OCI-LY1 (cell line): ENCODE measurements at regions not wholly inside any gene's neighbourhood (a gene's known extent, or its start where the extent isn't known, plus 50 kb on each side); places are given as distances from the start of the nearest gene placed in this dataset.

Experiments used
- H2AFZ ChIP-seq: fragments of 200-600 bp; sonication (generic), shearing (Covaris generic); 2 replicates; pipeline ENCODE4 v1.6.0; 2014; ENCODE audit warnings: antibody characterized with exemption, mild to moderate bottlenecking, low read length
- H3F3A ChIP-seq: fragments of 200-600 bp; sonication (generic), shearing (Covaris generic); 2 replicates; pipeline ENCODE4 v1.6.0; 2014; ENCODE audit warnings: mild to moderate bottlenecking, antibody characterized with exemption, low read length, moderate library complexity; ENCODE audit not compliant: insufficient read depth
- H3K27ac ChIP-seq: fragments of 200-600 bp; sonication (generic); 2 replicates; pipeline ENCODE4 v1.5.1; 2014; ENCODE audit warnings: low read length, mixed run types, mild to moderate bottlenecking, low read depth; ENCODE audit not compliant: poor library complexity, severe bottlenecking
- H3K27me3 ChIP-seq: fragments of 200-600 bp; sonication (generic); 2 replicates; pipeline ENCODE4 v1.6.0; 2014; ENCODE audit warnings: antibody characterized with exemption, mild to moderate bottlenecking, low read length, moderate library complexity; ENCODE audit not compliant: insufficient read depth
- H3K36me3 ChIP-seq: fragments of 200-600 bp; sonication (generic); 2 replicates; pipeline ENCODE4 v1.6.1; 2014; ENCODE audit warnings: mild to moderate bottlenecking, antibody characterized with exemption, low read length, moderate library complexity, mixed read lengths; ENCODE audit not compliant: insufficient read depth
- H3K4me1 ChIP-seq: fragments of 200-600 bp; sonication (generic); 2 replicates; pipeline ENCODE4 v1.5.1; 2014; ENCODE audit warnings: mild to moderate bottlenecking, low read length, moderate library complexity; ENCODE audit not compliant: insufficient read depth, severe bottlenecking
- H3K4me2 ChIP-seq: fragments of 200-600 bp; sonication (generic), shearing (Covaris generic); 2 replicates; pipeline ENCODE4 v1.6.1; 2014; ENCODE audit warnings: low read length
- H3K4me3 ChIP-seq: fragments of 200-600 bp; sonication (generic); 2 replicates; pipeline ENCODE4 v1.5.1; 2014; ENCODE audit warnings: low read length, low read depth, mild to moderate bottlenecking, mixed read lengths; ENCODE audit not compliant: poor library complexity, severe bottlenecking
- H3K79me2 ChIP-seq: fragments of 200-600 bp; shearing (Covaris generic); 2 replicates; pipeline ENCODE4 v1.6.1; 2016; ENCODE audit warnings: mixed run types, low read length, mixed read lengths; ENCODE audit not compliant: insufficient read depth
- H3K9ac ChIP-seq: fragments of 200-600 bp; sonication (generic), shearing (Covaris generic); 2 replicates; pipeline ENCODE4 v1.6.1; 2014; ENCODE audit warnings: mild to moderate bottlenecking, low read length, mixed read lengths
- H3K9me2 ChIP-seq: fragments of 200-600 bp; sonication (generic), shearing (Covaris generic); 2 replicates; pipeline ENCODE4 v1.6.1; 2014; ENCODE audit warnings: low read depth, mild to moderate bottlenecking, low read length, mixed read lengths
- H3K9me3 ChIP-seq: fragments of 200-600 bp; shearing (Covaris generic); 2 replicates; pipeline ENCODE4 v1.6.1; 2014; ENCODE audit warnings: low read length, mixed read lengths
- H4K20me1 ChIP-seq: fragments of 200-600 bp; sonication (generic), shearing (Covaris generic); 2 replicates; pipeline ENCODE4 v1.6.0; 2016; ENCODE audit warnings: mild to moderate bottlenecking, low read length; ENCODE audit not compliant: insufficient read depth
- EZH2 ChIP-seq: fragments of 200-600 bp; sonication (generic), shearing (Covaris generic); IDR thresholded peaks from 2 replicates; pipeline ENCODE4 v1.8.0; 2017; ENCODE audit warnings: borderline replicate concordance, mixed run types, mild to moderate bottlenecking, antibody characterized with exemption, low read length, moderate library complexity, mixed read lengths
- TF ChIP-seq, protein P1 (sequence below): fragments of 200-600 bp; sonication (generic), shearing (Covaris generic); IDR thresholded peaks from 2 replicates; pipeline ENCODE4 v1.5.1; 2017; ENCODE audit warnings: mild to moderate bottlenecking, antibody characterized with exemption, low read length, moderate library complexity, mixed read lengths

- Histone ChIP-seq H2AFZ (no peak overlapping the region), H3K9ac (no peak overlapping the region), H3K27ac (no peak overlapping the region), H3F3A (no peaks in the 10 kb centered on the region), H3K9me3 (no peaks in the 10 kb centered on the region), H3K4me3 (no peak overlapping the region), H3K9me2 (no peaks in the 10 kb centered on the region), H3K79me2 (no peaks in the 10 kb centered on the region), H3K4me2 (no peak overlapping the region), H4K20me1 (no peaks in the 10 kb centered on the region), H3K4me1 (no peaks in the 10 kb centered on the region), H3K27me3 (no peaks in the 10 kb centered on the region), H3K36me3 (no peaks in the 10 kb centered on the region)
- TF ChIP-seq, protein P1, sequence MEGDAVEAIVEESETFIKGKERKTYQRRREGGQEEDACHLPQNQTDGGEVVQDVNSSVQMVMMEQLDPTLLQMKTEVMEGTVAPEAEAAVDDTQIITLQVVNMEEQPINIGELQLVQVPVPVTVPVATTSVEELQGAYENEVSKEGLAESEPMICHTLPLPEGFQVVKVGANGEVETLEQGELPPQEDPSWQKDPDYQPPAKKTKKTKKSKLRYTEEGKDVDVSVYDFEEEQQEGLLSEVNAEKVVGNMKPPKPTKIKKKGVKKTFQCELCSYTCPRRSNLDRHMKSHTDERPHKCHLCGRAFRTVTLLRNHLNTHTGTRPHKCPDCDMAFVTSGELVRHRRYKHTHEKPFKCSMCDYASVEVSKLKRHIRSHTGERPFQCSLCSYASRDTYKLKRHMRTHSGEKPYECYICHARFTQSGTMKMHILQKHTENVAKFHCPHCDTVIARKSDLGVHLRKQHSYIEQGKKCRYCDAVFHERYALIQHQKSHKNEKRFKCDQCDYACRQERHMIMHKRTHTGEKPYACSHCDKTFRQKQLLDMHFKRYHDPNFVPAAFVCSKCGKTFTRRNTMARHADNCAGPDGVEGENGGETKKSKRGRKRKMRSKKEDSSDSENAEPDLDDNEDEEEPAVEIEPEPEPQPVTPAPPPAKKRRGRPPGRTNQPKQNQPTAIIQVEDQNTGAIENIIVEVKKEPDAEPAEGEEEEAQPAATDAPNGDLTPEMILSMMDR: no peak
- TF ChIP-seq EZH2: no peak
These were observed 288.4 kb upstream of the DPH6 start for GRCh38 chr15:35834216-35834830.

GRCh38 chr15:35834866-35835265 lies 288.9 kb upstream of the DPH6 start:
- Histone ChIP-seq H3K4me1 (no peaks in the 10 kb centered on the region), H3K27ac (no peak overlapping the region), H3K9me3 (no peaks in the 10 kb centered on the region), H3K9ac (no peak overlapping the region), H3K36me3 (no peaks in the 10 kb centered on the region), H3K4me2 (no peak overlapping the region), H3K27me3 (no peaks in the 10 kb centered on the region), H3K9me2 (no peaks in the 10 kb centered on the region), H2AFZ (no peak overlapping the region), H3F3A (no peaks in the 10 kb centered on the region), H4K20me1 (no peaks in the 10 kb centered on the region), H3K79me2 (no peaks in the 10 kb centered on the region), H3K4me3 (no peak overlapping the region)
- TF ChIP-seq, protein P1: no peak
- no peak for TF ChIP-seq EZH2

DNA sequence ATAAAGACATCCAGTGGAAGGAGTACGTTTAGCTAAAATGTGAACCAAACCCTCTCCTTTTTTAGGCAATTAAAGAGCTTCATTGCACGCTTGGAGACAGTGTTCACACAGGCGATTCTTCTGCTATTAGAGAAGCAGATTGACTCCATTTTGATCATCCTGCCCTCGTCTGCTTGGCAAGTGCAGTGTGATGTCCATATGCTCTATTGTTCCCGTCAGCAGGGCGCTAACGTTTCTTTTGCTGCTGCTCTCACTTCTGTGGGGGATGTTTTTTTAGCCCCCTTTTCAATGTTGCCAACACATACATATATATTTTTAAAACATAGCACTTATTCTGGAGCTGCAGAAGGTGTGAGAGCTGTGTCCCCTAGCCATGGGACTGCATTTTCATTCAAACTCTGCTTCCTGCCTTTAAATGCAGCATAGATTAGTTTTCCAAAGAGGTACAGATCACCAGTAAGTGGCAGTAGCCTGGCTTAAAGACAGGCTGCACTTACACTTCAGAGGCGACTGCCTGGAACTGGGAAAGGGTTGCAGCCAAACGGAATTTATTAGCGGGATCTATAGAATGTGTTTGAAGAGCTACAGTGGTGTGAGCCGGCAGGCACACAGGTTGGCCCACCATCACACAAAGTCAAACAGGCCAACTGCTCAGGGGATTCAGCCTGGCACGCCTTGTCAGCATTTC lies 292.6 kb upstream of the DPH6 start:
- Histone ChIP-seq H2AFZ (no peak overlapping the region), H3K9me2 (no peaks in the 10 kb centered on the region), H3K27ac (no peak overlapping the region), H3K9me3 (no peaks in the 10 kb centered on the region), H3K4me1 (no peaks in the 10 kb centered on the region), H3F3A (no peaks in the 10 kb centered on the region), H3K27me3 (no peaks in the 10 kb centered on the region), H4K20me1 (no peaks in the 10 kb centered on the region), H3K9ac (no peak overlapping the region), H3K79me2 (no peaks in the 10 kb centered on the region), H3K4me3 (no peak overlapping the region), H3K36me3 (no peaks in the 10 kb centered on the region), H3K4me2 (no peak overlapping the region)
- TF ChIP-seq, protein P1: no peak
- TF ChIP-seq EZH2: no peak
